Lower leg skin (tissue), 3 donors: ENCODE measurements at regions not wholly inside any gene's neighbourhood (a gene's known extent, or its start where the extent isn't known, plus 50 kb on each side); places are given as distances from the start of the nearest gene placed in this dataset.

Experiments used
- POLR2A ChIP-seq, 2 donors: fragments of 450-650 bp; IDR thresholded peaks; one replicate each; pipeline ENCODE4 v1.6.1; 2016 to 2017; ENCODE audit warnings: antibody characterized with exemption in 2 of 2, mild to moderate bottlenecking in 1 of 2, moderate library complexity in 1 of 2
- TF ChIP-seq, protein P1 (sequence below), 3 donors: fragments of 450-650 bp; IDR thresholded peaks; one replicate each; pipeline ENCODE4 v1.5.1; 2016; ENCODE audit warnings: antibody characterized with exemption in 3 of 3, mild to moderate bottlenecking in 3 of 3, moderate library complexity in 2 of 3

DNA sequence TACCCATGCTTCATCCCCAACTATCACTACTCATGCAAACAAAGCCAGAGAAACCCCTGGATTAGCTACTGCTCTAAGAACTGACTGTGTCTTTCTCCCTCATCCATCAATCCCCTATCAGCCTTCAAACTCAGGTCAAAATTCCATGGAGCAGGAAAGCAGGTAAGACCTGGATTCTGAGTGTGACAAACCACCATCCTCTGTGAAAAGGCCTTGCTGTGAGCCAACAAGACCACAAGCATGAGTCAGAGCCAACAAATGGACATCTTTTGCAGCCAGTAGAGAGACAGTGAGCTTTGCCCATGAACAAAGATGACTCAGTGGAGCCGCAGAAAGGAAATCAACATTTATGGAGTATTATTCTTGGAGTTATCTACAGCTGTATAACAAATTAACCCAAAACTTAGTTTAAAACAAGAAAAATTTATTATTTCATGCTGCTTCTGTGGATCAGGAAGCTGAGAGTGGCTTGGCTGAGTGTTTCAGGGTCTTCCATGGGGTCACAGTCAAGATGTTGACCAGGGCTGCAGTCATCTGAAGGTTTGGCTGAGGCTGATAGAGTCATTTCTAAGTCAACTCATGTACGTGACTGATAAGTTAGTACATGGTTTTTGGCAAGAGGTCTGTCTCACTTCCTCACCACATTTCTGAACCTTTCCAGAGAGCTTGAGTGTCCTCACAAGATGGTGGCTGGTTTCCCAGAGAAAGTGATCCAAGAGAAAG lies 61.1 kb downstream of the PITPNM2 start:
- TF ChIP-seq, protein P1, sequence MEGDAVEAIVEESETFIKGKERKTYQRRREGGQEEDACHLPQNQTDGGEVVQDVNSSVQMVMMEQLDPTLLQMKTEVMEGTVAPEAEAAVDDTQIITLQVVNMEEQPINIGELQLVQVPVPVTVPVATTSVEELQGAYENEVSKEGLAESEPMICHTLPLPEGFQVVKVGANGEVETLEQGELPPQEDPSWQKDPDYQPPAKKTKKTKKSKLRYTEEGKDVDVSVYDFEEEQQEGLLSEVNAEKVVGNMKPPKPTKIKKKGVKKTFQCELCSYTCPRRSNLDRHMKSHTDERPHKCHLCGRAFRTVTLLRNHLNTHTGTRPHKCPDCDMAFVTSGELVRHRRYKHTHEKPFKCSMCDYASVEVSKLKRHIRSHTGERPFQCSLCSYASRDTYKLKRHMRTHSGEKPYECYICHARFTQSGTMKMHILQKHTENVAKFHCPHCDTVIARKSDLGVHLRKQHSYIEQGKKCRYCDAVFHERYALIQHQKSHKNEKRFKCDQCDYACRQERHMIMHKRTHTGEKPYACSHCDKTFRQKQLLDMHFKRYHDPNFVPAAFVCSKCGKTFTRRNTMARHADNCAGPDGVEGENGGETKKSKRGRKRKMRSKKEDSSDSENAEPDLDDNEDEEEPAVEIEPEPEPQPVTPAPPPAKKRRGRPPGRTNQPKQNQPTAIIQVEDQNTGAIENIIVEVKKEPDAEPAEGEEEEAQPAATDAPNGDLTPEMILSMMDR (IDR thresholded peaks at IDR 0.05) = no peak
- no peak for TF ChIP-seq POLR2A (IDR thresholded peaks at IDR 0.05)
